HG02642 (cell line): ENCODE measurements at regions not wholly inside any gene's neighbourhood (a gene's known extent, or its start where the extent isn't known, plus 50 kb on each side); places are given as distances from the start of the nearest gene placed in this dataset.
"Not testable (repeated sequence)": the region's sequence is repeated elsewhere in the genome, so short reads cannot be mapped to it uniquely, and the experiment has no call there.

Source experiments
- ATAC-seq: cut with Tn5 transposase; IDR thresholded peaks from one replicate; pipeline ENCODE4 v1.9.1; 2021; ENCODE audit warnings: mild to moderate bottlenecking; ENCODE audit not compliant: unreplicated experiment, poor library complexity

DNA sequence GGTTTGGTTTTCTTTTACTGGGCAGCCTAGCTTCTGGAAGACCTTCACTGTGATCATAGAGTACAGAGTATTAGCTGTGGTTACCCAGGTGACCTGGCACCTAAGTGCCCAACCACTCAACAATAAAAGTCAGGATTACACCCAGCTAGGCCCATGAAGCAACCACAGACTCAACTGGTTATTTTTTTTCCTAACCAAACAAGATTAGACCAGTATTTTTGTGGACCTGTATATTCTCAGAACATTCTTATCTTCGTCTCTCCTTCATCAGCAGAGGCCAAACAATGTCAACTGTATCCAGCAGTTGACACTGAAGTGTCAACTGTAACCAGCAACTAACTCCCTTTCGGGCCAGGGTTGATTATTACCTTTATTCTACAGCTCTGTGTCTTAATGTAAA is 289.2 kb upstream of the SLC39A10 start:
- no peak for ATAC-seq

DNA sequence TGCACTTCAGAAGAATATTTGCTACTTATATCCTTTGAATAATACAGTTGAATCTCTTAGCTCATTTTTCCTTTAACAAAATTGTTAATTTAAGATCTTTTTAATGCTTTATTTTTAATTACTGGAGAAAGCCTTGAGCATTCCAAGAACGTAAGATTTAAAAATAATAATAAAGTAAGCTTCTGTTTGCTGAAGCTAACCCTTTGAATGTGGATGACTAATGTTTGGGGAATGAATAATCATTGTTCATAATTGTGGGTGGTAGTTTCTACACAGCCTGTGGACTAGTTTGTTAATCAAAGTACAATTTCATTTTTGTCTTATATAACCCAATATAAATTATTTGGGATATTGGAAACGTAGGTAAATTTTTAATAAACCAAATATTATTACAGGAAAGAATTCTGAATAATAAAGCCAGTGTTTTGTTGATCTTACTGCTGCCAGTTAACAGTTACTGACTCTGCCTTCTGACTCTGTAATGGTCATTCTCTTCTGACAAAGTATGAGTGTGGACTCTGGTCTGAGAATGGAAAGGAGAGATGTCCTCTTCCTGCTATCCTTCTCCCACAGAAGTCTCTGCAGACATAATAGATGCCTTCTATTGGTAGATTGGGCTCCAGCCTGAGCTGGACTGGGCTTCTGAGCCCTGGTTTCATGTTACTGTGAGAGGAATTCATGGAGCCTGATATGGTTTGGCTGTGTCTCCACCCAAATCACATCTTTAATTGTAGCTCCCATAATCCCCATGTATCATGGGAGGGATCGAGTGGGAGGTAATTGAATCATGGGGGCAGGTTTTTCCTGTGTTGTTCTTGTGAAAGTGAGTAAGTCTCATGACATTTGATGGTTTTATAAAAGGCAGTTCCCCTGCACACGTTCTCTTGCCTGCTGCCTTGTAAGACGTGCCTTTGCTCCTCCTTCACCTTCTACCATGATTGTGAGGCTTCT is 292.7 kb upstream of the SLC39A10 start:
- ATAC-seq: no peak

DNA sequence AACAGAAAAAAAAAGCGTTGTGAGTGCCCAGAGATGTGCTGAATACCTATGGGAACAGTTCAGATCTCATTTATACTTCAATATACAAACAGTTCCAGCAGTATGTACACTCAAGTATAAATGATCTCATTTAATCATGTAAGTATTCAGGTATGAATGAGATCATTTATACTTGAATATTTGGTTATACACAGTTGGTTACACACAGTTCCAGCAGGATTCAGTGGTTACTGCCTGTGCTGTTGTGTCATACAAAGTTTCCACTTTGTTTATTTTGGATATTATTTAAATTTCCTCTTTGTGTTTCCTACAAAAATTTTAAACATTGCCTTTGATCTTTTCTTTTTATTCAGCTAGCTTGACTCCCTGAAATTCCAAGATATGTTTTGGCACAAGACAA is 293.5 kb upstream of the SLC39A10 start:
- no peak for ATAC-seq

- ATAC-seq: no peak
These were observed 296.8 kb upstream of the SLC39A10 start for GRCh38 chr2:195360242-195360641.

GRCh38 chr2:195359043-195359735 is 297.8 kb upstream of the SLC39A10 start:
- ATAC-seq: no peak

- no peak for ATAC-seq
These were observed 300.0 kb upstream of the SLC39A10 start for GRCh38 chr2:195356920-195357440.

DNA sequence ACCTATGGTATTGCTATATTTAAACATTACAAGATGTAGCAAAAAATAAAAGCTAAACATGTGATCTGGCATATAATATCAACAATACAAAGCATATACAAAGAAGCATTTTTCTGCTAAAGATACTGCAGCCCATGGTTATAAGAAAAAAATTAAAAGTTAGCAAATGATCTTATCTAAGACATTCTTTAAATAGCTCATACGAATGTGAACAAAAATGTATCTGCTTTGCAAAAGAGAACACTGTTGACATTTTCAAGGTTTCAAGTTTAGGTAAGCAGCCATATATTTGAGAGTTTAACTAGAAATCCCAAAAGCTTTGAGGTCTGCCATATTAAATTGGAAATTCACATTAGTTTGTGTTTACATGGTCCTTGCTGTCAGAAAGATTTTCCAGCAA is 301.0 kb upstream of the SLC39A10 start:
- ATAC-seq: no peak

DNA sequence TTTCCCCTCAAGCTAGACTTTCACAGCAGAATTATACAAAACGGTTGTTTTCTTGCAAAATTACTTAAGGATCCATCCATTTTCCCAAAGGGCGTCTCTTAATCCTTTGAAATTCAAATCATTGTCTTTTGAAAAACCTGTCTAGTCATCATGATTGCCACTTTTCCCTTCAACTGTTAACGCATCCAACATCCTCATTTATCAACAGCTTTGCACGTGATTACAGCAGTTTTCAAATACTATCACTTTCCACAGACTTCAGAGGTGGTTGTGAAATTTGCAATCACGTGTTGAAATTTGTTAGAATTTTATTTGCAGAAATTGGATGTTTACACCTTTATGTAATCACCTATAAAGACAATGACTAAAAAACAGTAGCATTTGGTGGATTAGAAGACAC is 304.4 kb upstream of the SLC39A10 start:
- ATAC-seq: no peak

- ATAC-seq: peak; percentile 56
These were observed 313.0 kb upstream of the SLC39A10 start for GRCh38 chr2:195343942-195344530.

DNA sequence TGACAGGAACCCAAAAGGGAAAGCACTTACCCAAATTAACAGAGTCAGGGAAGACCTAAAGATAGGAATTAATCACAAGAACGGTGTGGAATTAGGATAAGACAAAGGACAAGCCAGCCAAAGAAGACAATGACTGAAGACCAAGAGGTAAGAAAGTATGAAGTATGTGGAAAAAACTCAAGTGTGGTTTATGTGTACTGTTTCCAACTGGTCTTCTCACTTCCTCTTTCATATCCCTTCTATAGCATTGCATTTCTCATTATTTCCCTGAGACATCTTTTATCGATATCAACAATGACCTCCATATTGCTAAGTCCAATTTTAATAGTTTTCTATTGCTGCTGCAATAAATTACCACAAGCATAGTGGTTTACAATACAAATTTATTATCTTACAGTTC is 313.5 kb upstream of the SLC39A10 start:
- ATAC-seq: peak; percentile 56

GRCh38 chr2:195342061-195342460 is 315.0 kb upstream of the SLC39A10 start:
- ATAC-seq: no peak

DNA sequence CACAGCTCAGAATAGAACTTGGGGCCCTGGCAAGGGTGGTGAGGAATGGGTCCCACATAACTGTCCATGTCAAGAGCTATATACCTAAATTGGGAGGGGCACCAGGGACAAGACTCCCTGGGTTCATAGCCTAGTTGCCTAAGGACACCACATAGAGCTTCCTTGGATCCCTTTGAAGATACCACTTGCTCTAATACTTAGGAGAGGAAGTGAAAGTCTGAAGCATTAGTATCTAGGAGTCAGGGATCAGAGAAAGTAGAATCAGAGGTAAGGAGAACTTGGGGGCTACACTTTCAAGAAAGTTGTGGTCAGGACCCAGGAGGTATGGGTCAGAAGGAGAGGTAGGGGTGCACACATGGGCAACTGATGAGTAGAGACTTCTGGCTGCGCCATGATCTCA is 318.2 kb upstream of the SLC39A10 start:
- ATAC-seq: no peak

DNA sequence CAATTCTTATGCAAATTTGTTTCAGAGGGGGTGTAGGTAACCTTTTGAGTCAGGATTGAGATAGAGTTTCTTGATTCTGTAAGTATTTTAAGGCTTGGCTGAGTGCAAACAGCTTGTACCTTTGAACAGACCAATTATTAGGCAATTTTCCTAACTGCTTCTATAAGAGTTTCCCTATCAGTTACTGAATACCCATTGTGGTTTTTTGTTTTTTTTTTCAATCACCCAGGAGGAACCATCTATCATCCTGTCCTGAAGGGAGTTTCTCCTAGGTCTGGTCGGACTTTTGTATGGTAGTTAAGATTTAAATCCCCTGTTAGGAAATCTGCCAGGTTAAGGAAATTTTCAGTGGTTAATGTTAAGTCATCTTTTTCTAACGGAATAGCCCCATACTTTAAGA is 319.4 kb upstream of the SLC39A10 start:
- ATAC-seq: peak; percentile 61

GRCh38 chr2:195333869-195334268 is 323.2 kb upstream of the SLC39A10 start:
- peak; percentile 66 for ATAC-seq

DNA sequence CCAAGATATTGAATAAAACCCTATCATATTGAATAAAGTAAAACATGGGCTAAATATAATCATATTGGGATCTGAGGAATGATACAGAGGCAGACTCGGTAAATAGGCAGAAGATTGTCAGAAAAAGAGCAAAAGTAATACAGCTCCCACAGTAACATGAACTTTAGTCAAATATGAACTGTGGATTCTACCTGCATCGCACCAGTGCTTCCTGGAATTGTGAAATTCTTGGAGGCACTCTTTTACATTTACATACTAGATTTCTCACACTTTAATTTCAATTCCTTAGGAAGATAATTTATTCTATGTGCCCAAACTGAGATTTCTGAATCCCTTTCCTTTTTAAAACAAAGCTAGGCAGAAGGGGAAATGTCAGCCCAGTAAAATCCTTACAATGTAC is 325.1 kb upstream of the SLC39A10 start:
- no peak for ATAC-seq

- ATAC-seq: no peak
These were observed 325.9 kb upstream of the SLC39A10 start for GRCh38 chr2:195331129-195331528.

DNA sequence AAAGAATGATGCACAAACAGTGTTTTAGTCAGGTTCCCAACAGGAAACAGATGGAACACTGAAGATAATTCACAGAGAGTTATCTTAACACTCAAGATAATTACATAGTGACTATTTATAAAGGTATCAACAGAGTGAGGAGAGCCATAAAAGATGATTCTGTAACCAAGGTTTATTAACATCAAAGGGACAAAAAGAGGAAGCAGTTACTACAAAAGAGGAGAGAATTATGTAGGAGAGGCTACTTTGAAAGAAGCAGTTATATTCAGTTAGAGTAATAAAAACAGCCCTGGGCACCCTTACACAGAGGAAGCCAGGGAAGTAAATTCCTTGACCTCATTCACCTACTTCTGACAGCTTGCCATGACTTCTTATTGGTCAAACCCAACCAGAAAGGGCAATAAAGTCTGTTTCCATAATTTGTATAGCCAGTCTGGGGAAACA is 326.5 kb upstream of the SLC39A10 start:
- no peak for ATAC-seq

DNA sequence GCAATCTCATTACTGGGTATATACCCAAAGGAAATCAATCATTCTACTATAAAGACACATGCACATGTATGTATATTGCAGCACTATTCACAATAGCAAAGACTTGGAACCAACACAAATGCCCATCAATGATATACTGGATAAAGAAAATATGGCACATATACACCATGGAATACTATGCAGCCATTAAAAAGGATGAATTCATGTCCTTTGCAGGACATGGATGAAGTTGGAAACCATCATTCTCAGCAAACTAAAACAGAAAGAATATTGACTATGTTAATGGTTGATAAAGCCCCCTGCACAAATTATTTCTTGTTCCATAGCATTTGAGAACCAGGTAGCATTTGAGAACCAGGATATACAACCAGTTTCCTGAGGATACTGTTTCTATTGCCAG is 327.2 kb upstream of the SLC39A10 start:
- ATAC-seq: not testable (repeated sequence)

DNA sequence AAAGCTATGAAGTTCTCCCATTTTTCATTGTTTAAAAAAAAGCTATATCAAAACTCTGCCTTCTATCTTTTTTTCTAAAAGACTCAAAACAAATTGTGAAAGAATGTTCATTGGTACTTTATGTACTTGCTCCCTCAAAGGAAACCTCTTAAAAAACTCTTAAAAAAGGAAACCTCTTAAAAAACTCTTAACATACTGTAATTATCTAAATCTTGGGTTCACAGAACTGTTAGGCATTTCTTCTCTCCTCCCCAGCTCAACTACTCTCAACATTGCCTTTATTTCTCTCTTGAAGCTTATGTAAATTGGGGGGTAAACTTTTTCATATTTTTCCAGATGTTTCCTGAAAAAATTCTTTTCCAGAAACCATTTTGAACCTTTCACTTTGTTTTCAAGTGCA is 330.5 kb upstream of the SLC39A10 start:
- ATAC-seq: no peak

DNA sequence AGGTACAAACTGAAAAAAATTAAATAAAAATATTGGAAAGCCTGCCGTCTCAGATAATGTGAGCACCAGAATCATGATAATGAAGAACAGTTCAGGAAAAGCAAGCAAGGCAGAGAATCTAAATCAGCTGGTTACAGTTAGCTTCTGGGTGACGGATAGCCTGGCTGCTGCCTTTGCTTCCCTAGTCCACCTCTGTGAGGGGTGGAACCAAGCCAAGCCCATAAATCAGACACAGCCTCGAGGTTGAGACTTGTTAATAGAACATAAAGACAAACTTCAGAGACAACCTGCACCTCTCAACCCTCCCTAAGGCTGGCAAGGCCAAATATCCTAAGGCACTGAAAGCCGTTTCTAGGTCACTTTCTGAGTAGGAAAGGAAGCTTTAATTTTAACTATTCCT is 334.7 kb upstream of the SLC39A10 start:
- no peak for ATAC-seq

- ATAC-seq: peak; percentile 80
These were observed 336.5 kb upstream of the SLC39A10 start for GRCh38 chr2:195320413-195320973.
